Loucy (cell line): ENCODE measurements at regions not wholly inside any gene's neighbourhood (a gene's known extent, or its start where the extent isn't known, plus 50 kb on each side); places are given as distances from the start of the nearest gene placed in this dataset.

Source experiments
- EZH2phosphoT487 ChIP-seq: fragments of 200-600 bp; IDR thresholded peaks from 2 replicates; pipeline ENCODE4 v1.6.1; 2018; ENCODE audit warnings: antibody characterized with exemption, mild to moderate bottlenecking, moderate library complexity, borderline replicate concordance
- TF ChIP-seq, protein P1 (sequence below): fragments of 200-600 bp; sonication (generic); conservative IDR thresholded peaks from 2 replicates; pipeline ENCODE4 v1.5.1; 2014; ENCODE audit warnings: mild to moderate bottlenecking, antibody characterized with exemption, low read length

DNA sequence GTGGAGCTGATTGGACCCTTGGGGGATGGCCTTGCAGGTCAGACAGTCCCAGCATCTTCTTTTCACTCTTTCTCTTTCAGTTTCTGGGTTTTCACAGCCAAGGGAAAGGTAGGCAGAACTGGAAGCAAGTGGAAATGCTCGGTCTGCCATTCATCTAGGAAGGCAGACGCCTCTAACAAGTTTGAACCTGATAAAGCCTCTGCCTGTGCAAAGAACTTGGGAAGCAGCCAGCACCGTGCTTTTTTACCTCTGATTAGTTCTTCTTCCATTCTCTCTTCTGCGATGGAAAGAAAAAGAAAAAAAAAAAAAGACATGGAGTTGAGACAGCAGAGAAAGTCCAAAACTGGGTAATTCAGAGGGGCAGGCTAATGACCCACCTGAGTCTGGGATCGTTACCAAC, 997.8 kb upstream of the EEF2KMT start:
- TF ChIP-seq EZH2phosphoT487: no peak
- TF ChIP-seq, protein P1, sequence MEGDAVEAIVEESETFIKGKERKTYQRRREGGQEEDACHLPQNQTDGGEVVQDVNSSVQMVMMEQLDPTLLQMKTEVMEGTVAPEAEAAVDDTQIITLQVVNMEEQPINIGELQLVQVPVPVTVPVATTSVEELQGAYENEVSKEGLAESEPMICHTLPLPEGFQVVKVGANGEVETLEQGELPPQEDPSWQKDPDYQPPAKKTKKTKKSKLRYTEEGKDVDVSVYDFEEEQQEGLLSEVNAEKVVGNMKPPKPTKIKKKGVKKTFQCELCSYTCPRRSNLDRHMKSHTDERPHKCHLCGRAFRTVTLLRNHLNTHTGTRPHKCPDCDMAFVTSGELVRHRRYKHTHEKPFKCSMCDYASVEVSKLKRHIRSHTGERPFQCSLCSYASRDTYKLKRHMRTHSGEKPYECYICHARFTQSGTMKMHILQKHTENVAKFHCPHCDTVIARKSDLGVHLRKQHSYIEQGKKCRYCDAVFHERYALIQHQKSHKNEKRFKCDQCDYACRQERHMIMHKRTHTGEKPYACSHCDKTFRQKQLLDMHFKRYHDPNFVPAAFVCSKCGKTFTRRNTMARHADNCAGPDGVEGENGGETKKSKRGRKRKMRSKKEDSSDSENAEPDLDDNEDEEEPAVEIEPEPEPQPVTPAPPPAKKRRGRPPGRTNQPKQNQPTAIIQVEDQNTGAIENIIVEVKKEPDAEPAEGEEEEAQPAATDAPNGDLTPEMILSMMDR: no peak
